ENCODE measurements at regions not wholly inside any gene's neighbourhood (a gene's known extent, or its start where the extent isn't known, plus 50 kb on each side); places are given as distances from the start of the nearest gene placed in this dataset.

DNA sequence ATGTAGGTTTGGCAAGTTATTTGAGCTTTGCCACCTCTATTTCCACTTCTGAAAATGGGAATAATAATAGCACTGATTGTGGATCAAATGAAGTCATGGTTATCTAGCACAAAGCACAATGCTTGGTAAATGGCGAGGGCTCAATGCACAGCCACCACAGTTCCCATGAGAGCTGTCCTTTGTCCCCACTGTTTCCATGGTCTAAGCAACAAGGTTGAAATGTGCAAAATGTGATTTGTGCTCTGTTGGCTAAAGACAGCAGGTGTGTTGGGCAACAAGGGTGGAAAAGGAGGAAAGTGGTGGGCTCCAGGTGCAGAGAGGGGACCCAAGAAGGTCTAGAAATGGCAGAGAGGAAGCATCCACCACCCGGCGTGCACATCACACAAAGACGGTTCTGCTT is 200.5 kb downstream of the TRIM29 start:
- no peak for DNase-seq (ENCODE audit: low read depth)

DNA sequence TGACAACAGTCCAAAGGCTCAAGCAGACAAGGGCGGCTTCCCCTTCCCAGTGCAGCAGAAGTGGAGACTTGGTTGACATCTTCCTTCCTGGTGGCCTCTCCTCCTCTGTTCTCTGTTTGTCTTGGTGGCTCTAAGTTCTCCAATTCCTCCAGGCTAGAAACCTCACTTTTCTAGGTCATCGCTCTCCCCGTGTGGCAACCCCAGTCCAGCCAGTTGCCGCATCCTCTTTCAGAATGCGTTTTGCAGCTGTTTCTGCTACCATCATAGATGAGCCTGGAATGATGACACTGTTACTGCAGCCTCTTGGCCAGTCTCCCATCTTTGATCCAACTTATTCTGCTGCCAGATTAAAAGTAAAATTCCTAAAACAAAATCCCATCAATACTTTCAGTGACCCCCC is 201.5 kb downstream of the TRIM29 start:
- DNase-seq (ENCODE audit: low read depth), result no peak

DNA sequence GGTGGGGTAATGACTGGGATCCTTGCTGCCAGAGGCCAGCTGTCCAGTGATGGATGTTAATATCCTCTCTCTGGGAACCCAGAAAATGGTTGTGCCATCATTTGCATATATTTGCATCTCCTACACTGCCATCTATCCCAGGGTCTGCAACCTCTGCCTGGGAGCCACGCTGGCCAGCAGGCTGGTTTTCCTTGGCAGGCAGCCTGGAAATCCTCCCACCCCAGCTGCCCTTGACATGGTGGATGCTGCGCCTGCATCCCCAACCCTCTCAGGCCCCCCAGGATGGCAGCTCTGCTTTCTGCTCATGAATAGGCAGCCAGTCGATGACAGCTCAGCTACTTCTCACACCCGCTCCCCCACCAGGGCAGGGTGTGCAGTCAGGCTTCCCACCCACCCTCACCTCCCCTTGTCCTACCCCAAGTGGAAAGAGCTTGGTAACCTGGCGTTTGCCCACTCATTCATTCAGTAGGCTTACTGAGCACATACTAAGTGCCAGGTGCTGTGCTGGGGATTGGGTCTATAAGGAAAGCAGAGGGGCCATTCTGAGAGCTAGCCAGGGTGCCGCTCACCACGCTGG is 202.5 kb downstream of the TRIM29 start:
- no peak for DNase-seq (ENCODE audit: low read depth)

DNA sequence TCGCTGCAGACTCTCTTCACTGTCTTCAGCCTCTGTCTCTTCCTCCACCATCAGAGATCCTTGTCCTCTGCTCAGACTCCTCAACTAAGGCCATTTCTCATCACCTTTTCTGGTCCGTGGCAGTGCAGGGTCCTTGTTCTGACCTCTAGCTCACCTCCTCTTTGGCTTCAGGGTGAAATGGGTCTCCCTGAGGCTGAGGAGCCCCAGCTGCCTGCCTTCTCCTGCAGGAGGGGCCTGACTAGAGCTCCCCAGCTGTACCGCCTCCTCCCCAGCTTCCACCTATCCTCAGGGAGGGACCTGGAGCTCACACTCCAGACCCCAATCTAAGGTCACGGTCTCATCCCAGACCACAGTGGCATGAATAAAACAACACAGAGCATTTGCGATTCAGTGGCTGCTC is 203.0 kb downstream of the TRIM29 start:
- no peak for DNase-seq (ENCODE audit: low read depth)

DNA sequence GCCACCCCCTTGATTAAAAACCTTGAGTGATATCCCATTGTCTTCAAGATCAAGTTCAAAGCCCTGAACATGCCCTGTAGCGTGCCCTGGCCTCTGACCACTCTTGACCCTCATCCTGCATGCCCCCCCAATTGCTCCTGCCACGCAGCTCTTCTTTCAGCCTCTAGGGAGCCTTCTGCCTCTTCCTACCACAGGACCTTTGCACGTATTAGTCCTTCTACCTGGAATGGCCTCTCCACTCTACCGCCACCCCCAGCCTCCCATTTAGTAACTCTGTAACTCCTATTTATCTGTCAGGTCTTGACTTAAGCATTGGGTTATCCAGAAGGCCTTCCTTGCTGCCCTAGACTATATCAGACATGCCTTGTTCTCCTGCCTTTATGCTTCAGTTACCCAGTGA is 203.6 kb downstream of the TRIM29 start:
- DNase-seq (ENCODE audit: low read depth), result no peak

DNA sequence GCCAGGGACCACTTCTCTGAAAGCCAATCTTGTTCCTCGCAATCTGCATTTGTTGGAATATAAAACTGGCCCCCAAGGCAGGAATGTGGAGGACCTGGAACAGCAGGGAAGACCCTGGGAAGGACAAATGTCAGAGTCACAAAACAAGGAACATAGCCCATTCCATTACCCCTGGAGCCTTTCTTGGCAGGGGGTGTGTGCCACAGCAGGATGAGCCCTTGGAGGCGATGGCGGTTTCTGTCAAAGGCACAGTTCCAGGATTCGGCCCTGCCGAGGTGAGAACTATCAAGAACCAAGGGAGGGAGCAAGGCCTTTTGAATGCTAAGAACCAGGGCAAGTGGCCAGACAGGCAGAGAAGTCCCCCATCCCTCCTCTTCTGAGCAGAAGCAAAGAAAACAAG is 204.3 kb downstream of the TRIM29 start:
- no peak for DNase-seq (ENCODE audit: low read depth)

DNA sequence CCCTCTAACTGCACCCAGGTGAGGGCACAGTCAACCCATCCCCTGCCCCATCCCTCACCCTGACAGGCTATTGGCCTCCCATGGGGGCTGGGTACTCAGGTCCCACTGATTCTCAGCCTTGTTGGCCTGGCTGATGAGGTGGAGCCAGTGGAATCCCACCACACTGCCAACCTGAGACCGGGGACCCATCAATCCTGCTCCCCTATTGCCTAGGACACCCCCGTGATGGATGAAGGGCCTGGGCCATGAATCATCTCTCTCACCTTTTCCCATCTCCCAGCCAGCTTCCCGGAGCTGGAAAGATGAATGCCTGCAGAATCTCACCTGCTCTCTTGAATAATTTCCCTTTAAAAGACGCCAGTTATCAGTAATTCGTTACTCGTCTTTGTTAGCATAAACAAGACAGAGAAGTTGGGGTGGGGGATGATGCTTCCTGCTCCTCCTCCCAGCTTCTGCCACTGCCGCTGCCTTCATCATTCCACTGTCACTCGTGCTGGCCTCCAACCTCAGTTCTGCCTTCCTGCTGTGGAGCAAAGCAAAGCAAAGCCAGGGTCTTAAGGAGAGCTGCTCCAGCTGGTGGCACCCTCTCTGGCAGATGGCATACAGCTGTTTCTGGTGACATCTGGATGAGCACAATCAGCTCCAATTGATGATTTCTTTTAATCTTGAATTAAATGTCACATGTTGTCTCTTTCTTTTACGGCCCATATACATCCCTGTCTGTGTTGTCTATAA is 204.0 kb upstream of the NECTIN1 start:
- no peak for DNase-seq (ENCODE audit: low read depth)

DNA sequence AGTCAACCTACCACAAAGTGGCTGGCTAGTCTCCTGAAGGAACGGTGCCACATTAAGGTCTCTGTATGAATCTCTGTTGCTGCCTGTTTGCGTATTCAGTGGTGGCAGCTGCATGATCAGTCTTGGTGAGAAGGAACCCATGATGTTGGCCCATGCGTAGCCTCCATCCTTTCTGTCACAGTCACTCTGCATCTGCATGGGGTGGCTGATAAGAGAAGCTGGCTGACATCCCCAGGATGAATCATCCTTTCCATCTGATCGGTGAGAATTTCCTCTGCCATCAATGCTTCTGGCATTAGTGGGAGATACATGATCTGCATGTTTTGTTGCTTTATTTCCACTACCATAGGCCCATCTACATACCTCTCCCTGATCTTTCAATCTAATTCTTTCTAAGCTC is 199.0 kb upstream of the NECTIN1 start:
- DNase-seq (ENCODE audit: low read depth), result no peak

DNA sequence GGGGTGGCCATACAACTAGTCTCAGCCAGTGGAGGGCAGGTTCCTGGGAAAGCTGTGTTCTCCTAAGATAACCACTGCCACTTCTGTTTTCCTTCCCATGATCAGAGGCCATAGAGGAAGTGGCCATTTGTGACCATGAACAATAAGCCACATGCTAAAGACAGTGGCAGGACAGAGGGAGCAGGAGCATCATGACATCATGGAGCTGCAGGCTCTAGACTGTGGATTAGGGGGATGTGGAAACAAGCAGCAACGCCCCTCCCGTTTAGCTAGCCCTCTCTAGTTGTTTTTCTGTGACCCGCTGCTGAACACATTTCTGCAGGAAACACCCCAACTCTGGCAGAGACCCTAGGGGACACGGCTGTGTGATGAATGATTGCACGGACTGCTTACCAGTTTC is 195.0 kb upstream of the NECTIN1 start:
- no peak for DNase-seq (ENCODE audit: low read depth)

DNA sequence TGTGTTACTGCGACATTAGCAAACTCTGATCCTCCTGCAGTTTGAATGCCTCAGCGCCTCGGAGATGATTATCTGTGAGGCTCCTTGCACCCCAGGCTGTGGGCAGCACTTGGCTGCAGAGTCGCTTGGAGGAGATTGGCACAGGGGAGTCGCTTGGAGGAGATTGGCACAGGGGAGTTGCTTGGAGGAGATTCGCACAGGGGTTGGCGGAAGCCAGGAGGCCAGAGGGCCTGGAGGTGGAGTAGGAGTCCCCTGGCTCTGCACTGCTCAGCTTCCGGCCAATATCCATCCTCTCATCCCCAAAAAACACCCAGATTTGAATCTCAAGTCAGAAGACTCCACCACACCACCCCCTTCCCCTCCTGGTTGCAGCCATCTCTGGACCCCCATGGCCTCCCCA is 192.6 kb upstream of the NECTIN1 start:
- DNase-seq (ENCODE audit: low read depth), result no peak

DNA sequence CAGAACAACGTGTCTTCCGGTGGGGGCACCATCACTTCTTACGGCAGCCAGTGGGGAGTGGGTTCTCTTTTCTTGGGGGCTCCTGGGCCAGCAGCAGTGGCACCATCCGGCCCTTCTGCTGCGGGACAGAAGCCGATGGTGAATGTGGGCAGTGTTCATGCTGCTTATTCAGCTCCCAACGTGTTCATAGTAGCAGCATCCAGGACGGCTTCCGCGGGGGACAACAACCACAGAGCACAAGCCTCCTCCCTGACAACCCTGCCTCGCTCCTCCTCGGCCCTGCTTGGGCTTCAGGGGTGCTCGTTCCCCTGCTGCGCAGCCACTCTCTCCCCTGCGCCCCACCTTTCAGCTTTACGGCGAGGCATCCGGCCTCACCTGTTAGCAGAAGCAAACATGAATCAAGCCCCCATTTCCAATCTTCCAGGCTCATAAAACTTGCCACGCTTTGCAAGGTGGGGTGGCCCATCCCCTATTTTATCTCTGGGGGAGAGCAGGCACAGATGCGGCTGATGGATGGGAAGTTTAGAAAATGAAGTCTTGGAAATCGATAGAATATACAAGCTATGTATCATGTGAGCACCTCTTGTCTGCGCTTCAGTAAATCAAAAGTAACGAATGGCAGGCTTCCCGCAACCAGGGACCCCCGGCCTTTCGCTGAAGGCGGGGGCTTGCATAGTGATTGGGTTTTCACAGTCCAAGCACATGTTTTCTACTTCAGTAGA is 191.8 kb upstream of the NECTIN1 start:
- no peak for DNase-seq (ENCODE audit: low read depth)

DNA sequence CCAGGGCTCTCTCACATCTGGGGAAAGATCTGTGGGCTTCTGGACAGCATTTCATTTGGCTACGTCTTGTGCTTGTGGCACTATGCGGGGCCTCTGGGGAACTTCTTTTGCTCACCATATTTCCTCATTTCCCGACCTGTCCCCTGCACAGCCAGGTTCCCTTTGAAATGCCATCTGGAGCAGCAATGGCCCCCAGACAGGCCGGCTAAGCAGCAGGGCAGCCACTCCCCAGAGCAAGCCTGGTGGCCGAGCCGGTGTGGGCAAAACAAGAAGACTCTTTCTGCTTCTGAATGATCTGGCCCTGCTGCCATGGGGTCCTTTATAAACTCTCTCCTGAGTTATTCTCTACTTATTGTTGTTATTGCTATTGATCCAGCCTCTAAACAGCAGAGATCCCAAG is 190.7 kb upstream of the NECTIN1 start:
- DNase-seq (ENCODE audit: low read depth), result no peak

DNA sequence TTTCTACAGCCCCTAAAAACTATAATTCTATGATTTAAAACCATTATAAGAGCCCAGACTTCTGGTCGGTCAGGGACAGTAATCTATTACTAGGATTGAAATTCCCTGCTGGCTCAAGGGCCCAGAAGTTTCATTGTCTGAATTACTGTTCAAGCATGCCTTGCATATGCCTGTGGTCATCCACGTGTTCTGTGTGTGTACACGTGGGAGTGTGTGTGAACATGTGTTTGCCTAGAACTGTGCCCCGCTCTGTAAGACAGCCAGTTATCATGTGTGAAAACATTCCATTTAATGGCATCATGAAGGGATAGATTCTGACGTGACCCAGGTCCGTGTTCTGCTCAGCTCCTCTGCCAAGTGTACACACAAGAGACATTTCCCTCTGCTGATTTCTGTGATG is 189.3 kb upstream of the NECTIN1 start:
- no peak for DNase-seq (ENCODE audit: low read depth)

DNA sequence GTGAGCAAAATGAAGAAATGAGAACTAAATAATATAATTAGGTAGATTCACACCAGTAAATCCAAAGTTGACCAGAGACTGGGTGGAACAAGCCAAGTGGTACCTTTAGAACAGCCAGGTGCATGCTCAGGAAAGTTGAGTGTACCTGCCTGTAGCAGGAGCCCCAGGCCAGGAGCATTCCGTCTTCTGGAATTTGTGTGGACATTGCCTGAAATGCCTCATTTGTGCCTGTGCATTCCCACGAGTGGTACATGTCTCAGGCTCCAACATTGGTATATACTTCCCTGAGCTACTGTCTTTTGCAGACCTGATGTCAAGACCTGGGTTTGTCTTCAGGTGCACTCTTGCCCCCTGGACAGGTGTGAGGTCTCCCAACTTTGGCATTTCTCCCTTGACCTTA is 187.6 kb upstream of the NECTIN1 start:
- no peak for DNase-seq (ENCODE audit: low read depth)

DNA sequence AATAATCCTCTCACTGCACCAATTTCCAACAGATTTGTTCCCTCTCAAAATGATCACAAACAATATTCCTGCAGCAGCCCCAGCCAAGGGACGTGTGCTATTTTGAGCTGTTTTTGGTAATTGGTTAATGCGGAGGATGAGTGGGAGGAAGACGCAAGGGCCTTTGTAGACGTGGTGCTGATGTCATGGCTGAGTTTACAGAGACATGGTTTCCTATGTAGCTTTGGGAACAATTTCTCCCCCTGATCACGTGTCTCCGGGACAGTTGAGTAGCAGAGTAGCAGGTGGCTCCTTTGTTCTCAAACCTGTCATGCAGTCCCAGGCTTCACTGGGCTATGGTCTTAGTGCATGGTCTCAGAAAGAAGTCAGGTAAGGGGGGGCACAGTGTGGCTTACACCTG is 183.2 kb upstream of the NECTIN1 start:
- DNase-seq (ENCODE audit: low read depth), result no peak

DNA sequence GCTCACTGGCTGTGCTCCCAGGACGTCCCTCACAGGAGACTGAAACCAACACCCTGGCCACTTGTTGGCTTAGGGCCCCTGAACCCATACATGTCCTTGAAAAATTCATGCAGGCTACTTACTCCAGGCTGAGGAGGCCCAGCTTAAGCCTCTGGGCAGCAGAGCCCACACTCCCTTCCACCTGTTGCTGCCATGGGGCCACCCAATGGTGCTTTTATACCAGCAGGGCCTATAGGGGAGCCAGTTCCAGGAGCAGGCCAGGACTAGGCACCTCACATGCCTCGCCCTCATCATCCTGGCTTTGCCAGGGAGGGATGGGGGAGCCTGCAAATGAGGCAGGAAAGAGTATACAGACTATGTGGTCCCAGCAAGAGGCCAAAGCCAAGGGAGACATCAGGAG is 181.7 kb upstream of the NECTIN1 start:
- DNase-seq (ENCODE audit: low read depth), result no peak

DNA sequence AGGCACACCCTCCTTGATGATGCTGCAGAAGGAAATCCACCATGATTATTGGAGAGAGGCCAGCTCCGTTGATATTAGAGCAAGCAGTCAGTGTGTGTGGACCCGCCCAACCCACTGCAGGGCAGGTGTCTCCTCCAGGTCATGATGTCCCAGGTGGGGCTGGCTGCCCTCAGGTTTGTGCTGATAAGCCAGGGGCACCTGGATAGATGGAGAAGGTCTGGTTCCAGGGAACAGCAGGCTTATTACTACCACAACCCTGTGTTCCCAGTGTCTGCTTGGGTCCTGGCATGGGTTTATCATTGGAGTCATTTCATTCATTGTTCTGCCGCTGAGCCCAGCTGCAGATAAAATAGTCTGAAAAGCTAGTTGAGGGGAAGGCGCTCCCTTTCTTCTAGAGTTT is 181.1 kb upstream of the NECTIN1 start:
- DNase-seq (ENCODE audit: low read depth), result no peak

DNA sequence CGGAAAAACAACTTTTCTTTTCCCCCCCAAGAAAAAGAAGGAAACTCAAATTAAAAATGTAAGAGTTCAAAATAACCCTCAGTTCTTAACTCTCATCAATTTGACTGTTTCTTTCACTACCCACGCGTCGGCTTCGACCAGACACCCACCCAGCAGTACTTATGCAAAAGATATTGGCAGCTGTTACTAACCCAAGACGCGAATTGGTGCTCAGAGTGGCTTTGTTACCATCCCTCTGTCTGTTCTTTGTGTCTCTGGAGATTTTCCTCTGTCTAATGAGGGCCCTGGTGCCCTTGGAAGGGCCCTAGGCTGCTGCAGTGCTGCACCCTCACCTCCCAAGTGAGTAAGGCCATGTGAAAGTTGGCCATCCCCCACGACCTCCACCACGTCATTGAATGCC is 180.5 kb upstream of the NECTIN1 start:
- no peak for DNase-seq (ENCODE audit: low read depth)

DNA sequence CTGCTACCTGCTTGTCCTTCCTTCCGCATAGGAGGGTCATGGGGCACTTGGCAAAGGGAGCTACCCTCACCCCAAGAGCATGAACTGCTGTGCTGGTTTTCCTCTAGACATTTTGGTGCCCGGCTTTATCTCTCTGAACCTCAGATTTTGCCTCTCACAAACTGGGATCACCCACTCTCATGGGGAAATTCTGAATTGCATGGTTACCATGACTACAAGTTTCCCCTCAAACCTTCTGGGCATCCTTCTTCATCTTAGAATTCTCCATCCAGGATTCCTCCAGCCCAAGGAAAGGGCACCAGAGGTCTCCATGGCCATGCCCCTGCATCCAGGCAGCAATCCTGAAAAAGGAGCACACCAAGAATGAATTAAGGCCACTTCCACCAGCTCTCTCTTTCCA is 180.1 kb upstream of the NECTIN1 start:
- DNase-seq (ENCODE audit: low read depth), result no peak

DNA sequence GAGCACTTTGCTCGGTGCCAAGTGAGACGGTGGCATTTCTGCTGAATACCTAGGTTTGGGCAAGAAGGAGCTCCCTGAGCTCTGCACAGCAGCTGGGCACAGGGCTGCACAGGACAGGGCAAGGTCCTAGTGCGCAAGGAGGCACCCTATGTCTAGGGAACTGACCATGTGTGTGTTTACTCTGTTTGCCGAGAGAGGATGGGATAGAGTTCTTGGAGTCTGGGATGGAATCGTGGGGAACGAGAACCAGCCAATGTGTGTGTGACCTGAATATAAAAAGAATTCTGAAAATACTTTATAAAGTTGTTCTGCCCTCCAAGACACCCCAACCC is 179.5 kb upstream of the NECTIN1 start:
- no peak for DNase-seq (ENCODE audit: low read depth)

DNA sequence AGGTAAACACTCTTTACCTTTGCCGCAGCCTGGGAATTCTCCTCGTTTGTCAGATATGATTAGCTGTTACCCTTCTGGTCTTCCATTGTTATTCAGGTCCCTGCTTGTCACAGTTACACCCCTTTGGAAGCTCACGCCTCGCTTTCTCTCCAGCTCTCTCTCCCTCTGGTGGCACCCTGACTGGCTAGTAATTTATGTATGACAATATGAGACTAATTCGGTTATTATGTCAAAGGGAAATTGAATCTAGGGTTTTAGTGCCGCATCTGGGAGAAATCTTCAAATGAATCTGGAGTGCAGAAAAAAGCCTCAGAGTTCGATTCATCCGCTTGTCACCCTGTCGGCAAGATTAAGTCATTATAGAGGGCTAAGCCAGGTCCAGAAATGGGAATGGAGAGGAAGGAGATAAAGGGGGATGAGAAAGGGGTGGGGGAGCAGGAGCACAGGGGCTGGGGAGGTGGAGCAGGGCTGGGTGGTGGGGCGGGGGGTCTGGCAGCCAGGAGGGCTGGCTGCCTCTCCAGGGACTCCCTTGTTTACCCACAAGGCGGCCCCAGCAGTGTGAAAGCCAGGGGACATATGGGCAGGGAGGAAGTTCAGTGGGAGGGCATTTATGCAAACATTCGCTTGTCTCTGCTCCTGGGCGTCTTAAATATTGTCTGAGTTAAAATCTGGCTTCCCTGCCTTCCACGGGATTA is 179.0 kb upstream of the NECTIN1 start:
- no peak for DNase-seq (ENCODE audit: low read depth)

DNA sequence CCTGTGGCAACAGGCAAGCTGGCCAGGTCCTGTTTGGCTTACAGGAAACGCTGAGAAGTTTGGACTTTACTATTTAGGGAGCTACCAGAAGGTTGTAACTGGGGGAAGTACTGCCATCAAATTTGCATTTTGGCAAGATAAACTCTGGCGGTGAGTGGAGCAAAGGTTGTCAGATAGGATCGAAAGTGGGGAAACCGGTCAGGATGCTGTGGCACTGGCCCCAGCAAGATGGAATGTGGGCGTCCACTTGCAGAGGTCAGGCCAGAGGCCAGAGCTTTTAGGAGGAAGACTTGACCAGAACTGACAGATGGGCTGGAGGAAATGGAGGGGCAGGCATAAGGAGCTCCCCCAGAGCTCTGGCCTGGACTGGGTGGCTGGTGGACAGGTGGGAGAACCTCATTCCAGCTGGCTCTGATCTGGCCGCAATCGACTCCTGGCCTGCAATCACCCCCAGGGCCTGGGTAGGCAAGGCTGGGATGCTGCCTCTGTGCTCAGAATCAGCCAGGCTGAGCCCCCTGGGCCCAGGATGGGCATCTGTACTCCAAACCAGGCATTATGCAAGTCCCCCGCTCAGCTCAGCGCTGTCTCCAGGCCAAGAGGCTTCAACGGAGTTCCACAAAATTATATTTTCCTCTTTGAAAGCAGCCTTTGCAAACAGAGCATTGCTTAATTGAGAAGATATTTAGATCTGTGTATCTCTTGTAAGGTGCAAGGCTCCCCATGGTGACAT is 178.3 kb upstream of the NECTIN1 start:
- DNase-seq (ENCODE audit: low read depth), result no peak

DNA sequence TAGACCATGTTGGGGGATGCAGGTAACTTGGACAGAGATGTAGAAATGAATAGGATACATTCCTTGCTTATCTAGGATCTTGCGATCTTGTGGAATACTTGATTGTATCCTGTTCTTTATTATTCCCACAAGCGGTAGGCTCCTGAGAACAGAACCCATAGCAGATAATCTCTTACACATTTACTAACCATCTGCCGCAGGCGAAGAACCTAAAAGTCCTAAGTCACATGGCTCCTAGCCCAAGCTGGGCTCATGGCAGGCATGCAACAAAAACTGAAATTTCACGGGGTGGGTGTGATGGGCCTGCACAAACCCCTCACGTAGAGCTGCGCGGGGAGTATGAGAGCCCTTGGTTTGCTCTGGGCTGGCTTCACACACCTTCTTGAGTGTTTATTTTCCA is 177.4 kb upstream of the NECTIN1 start:
- no peak for DNase-seq (ENCODE audit: low read depth)

All from fibroblast of gingiva (primary cell).